ENCODE measurements at regions not wholly inside any gene's neighbourhood (a gene's known extent, or its start where the extent isn't known, plus 50 kb on each side); places are given as distances from the start of the nearest gene placed in this dataset.
"Not testable (repeated sequence)": the region's sequence is repeated elsewhere in the genome, so short reads cannot be mapped to it uniquely, and the experiment has no call there.

- CTCF ChIA-PET = no interaction called here
- H3K4me1 ChIP-seq (ENCODE audit: insufficient read depth, low read length) = no peaks in the 10 kb centered on the region
These were observed 203.1 kb downstream of the ARHGEF9 start for GRCh38 chrX:63581906-63582305.

GRCh38 chrX:63581398-63581797, 203.6 kb downstream of the ARHGEF9 start:
- Histone ChIP-seq H3K4me1 (ENCODE audit: insufficient read depth, low read length) (no peaks in the 10 kb centered on the region), H3K27ac (ENCODE audit: low read depth, low read length) (no peak overlapping the region), H3K9me3 (ENCODE audit: low read length) (no peaks in the 10 kb centered on the region), H3K4me3 (ENCODE audit: low read length) (no peak overlapping the region), H3K27me3 (ENCODE audit: insufficient read depth, low read length, poor library complexity, severe bottlenecking) (no peaks in the 10 kb centered on the region), H3K36me3 (ENCODE audit: insufficient read depth, low read length) (no peaks in the 10 kb centered on the region)
- CTCF ChIA-PET = no interaction called here
- no peaks in the 10 kb centered on the region for H3K9me3 Mint-ChIP-seq
- H3K27ac Mint-ChIP-seq = no peak overlapping the region
- peaks cover 0 to 2% of the 10 kb centered on the region in 2 donors for H3K27me3 Mint-ChIP-seq
- DNase-seq = no peak
- no peaks in the 10 kb centered on the region for H3K36me3 Mint-ChIP-seq
- POLR2A ChIA-PET = no interaction called here
- H3K4me3 Mint-ChIP-seq = no peak overlapping the region
- H3K4me1 Mint-ChIP-seq = peaks cover 0 to 5% (median 4%) of the 10 kb centered on the region in 3 donors

More at GRCh38 chrX:63581906-63582305, 203.1 kb downstream of the ARHGEF9 start:
- POLR2A ChIA-PET = no interaction called here
- no peak for DNase-seq
- H3K27me3 ChIP-seq (ENCODE audit: insufficient read depth, low read length, poor library complexity, severe bottlenecking) = no peaks in the 10 kb centered on the region
- peaks cover 0 to 2% of the 10 kb centered on the region in 2 donors for H3K27me3 Mint-ChIP-seq
- H3K4me3 Mint-ChIP-seq = no peak overlapping the region
- H3K27ac Mint-ChIP-seq = no peak overlapping the region
- H3K4me3 ChIP-seq (ENCODE audit: low read length) = no peak overlapping the region
- H3K9me3 Mint-ChIP-seq = no peaks in the 10 kb centered on the region
- no peaks in the 10 kb centered on the region for H3K36me3 Mint-ChIP-seq
- H3K4me1 Mint-ChIP-seq = peaks cover 0 to 5% (median 4%) of the 10 kb centered on the region in 3 donors
- no peaks in the 10 kb centered on the region for H3K36me3 ChIP-seq (ENCODE audit: insufficient read depth, low read length)
- no peaks in the 10 kb centered on the region for H3K9me3 ChIP-seq (ENCODE audit: low read length)
- H3K27ac ChIP-seq (ENCODE audit: low read depth, low read length) = no peak overlapping the region

- no peaks in the 10 kb centered on the region for H3K9me3 Mint-ChIP-seq
- H3K9me3 ChIP-seq (ENCODE audit: low read length) = no peaks in the 10 kb centered on the region
- H3K4me3 ChIP-seq (ENCODE audit: low read length) = no peak overlapping the region
- no peaks in the 10 kb centered on the region for H3K36me3 ChIP-seq (ENCODE audit: insufficient read depth, low read length)
- no peak overlapping the region for H3K27ac ChIP-seq (ENCODE audit: low read depth, low read length)
- no peak overlapping the region for H3K4me3 Mint-ChIP-seq
- H3K36me3 Mint-ChIP-seq = no peaks in the 10 kb centered on the region
- ChIA-PET POLR2A (no interaction called here), CTCF (no interaction called here)
- H3K4me1 ChIP-seq (ENCODE audit: insufficient read depth, low read length) = no peaks in the 10 kb centered on the region
- peaks cover 0 to 5% (median 4%) of the 10 kb centered on the region in 3 donors for H3K4me1 Mint-ChIP-seq
- DNase-seq = no peak
- no peaks in the 10 kb centered on the region for H3K27me3 ChIP-seq (ENCODE audit: insufficient read depth, low read length, poor library complexity, severe bottlenecking)
- H3K27me3 Mint-ChIP-seq = no peaks in the 10 kb centered on the region
- no peak overlapping the region for H3K27ac Mint-ChIP-seq
These were observed 208.5 kb downstream of the ARHGEF9 start for GRCh38 chrX:63576533-63576932.

GRCh38 chrX:63575700-63576099, 209.3 kb downstream of the ARHGEF9 start:
- H3K4me3 Mint-ChIP-seq; H3K4me1 Mint-ChIP-seq; H3K27me3 Mint-ChIP-seq; POLR2A ChIA-PET; H3K27me3 ChIP-seq (ENCODE audit: insufficient read depth, low read length, poor library complexity, severe bottlenecking); H3K9me3 ChIP-seq (ENCODE audit: low read length); H3K4me1 ChIP-seq (ENCODE audit: insufficient read depth, low read length); H3K36me3 ChIP-seq (ENCODE audit: insufficient read depth, low read length); H3K27ac Mint-ChIP-seq; CTCF ChIA-PET; H3K27ac ChIP-seq (ENCODE audit: low read depth, low read length); H3K9me3 Mint-ChIP-seq; H3K36me3 Mint-ChIP-seq; DNase-seq; H3K4me3 ChIP-seq (ENCODE audit: low read length): not testable (repeated sequence)

GRCh38 chrX:63566856-63567255, 215.7 kb upstream of the SPIN4 start:
- no peaks in the 10 kb centered on the region for H3K36me3 ChIP-seq (ENCODE audit: insufficient read depth, low read length)
- Mint-ChIP-seq H3K4me3 (no peak overlapping the region), H3K27me3 (peaks cover 8 to 13% of the 10 kb centered on the region in 2 donors), H3K4me1 (peaks cover 2 to 7% (median 4%) of the 10 kb centered on the region in 3 donors), H3K9me3 (peaks cover 2 to 10% (median 4%) of the 10 kb centered on the region in 5 donors), H3K36me3 (no peaks in the 10 kb centered on the region), H3K27ac (no peak overlapping the region)
- H3K27ac ChIP-seq (ENCODE audit: low read depth, low read length) = no peak overlapping the region
- H3K9me3 ChIP-seq (ENCODE audit: low read length) = no peaks in the 10 kb centered on the region
- H3K4me3 ChIP-seq (ENCODE audit: low read length) = no peak overlapping the region
- no peak for DNase-seq
- CTCF ChIA-PET = no interaction called here
- H3K4me1 ChIP-seq (ENCODE audit: insufficient read depth, low read length) = peaks cover 6% of the 10 kb centered on the region
- POLR2A ChIA-PET = no interaction called here
- no peaks in the 10 kb centered on the region for H3K27me3 ChIP-seq (ENCODE audit: insufficient read depth, low read length, poor library complexity, severe bottlenecking)

GRCh38 chrX:63561425-63561824, 210.3 kb upstream of the SPIN4 start:
- Mint-ChIP-seq H3K4me1 (peaks cover 21 to 48% (median 34%) of the 10 kb centered on the region in 3 donors), H3K9me3 (peaks cover under 1 to 7% (median 2%) of the 10 kb centered on the region in 5 donors), H3K4me3 (peak overlapping the region; percentile 15 to 99 (median 92)), H3K36me3 (peaks cover 0 to 9% (median 0%) of the 10 kb centered on the region in 3 donors), H3K27me3 (peaks cover under 1 to 6% of the 10 kb centered on the region in 2 donors), H3K27ac (peak overlapping the region in 4 of 8 donors; percentile 57 to 98 (median 74))
- Histone ChIP-seq H3K27me3 (ENCODE audit: insufficient read depth, low read length, poor library complexity, severe bottlenecking) (no peaks in the 10 kb centered on the region), H3K36me3 (ENCODE audit: insufficient read depth, low read length) (no peaks in the 10 kb centered on the region), H3K9me3 (ENCODE audit: low read length) (no peaks in the 10 kb centered on the region), H3K27ac (ENCODE audit: low read depth, low read length) (peak overlapping the region; percentile 56), H3K4me1 (ENCODE audit: insufficient read depth, low read length) (peaks cover 8% of the 10 kb centered on the region), H3K4me3 (ENCODE audit: low read length) (peak overlapping the region; percentile 68)
- DNase-seq = no peak
- POLR2A ChIA-PET = no interaction called here
- CTCF ChIA-PET = no interaction called here

GRCh38 chrX:63560601-63561218, 209.6 kb upstream of the SPIN4 start:
- Histone ChIP-seq H3K4me3 (ENCODE audit: low read length) (peak overlapping the region; percentile 68), H3K27me3 (ENCODE audit: insufficient read depth, low read length, poor library complexity, severe bottlenecking) (no peaks in the 10 kb centered on the region), H3K4me1 (ENCODE audit: insufficient read depth, low read length) (peaks cover 8% of the 10 kb centered on the region), H3K27ac (ENCODE audit: low read depth, low read length) (peak overlapping the region; percentile 56), H3K36me3 (ENCODE audit: insufficient read depth, low read length) (no peaks in the 10 kb centered on the region), H3K9me3 (ENCODE audit: low read length) (no peaks in the 10 kb centered on the region)
- Mint-ChIP-seq H3K4me3 (peak overlapping the region; percentile 92 to 99 (median 94)), H3K9me3 (no peaks in the 10 kb centered on the region), H3K27me3 (peaks cover 0 to 6% of the 10 kb centered on the region in 2 donors), H3K27ac (peak overlapping the region; percentile 81 to 98 (median 90)), H3K36me3 (peaks cover 0 to 9% (median 1%) of the 10 kb centered on the region in 3 donors), H3K4me1 (peaks cover 21 to 51% (median 36%) of the 10 kb centered on the region in 3 donors)
- ChIA-PET POLR2A (no interaction called here), CTCF (no interaction called here)
- DNase-seq = peak; percentile 19 to 64 (median 58)

- CTCF ChIA-PET = no interaction called here
- peaks cover 0 to 6% (median 3%) of the 10 kb centered on the region in 3 donors for H3K4me1 Mint-ChIP-seq
- DNase-seq = no peak
- no peak overlapping the region for H3K4me3 Mint-ChIP-seq
- Histone ChIP-seq H3K27ac (ENCODE audit: low read depth, low read length) (no peak overlapping the region), H3K4me1 (ENCODE audit: insufficient read depth, low read length) (no peaks in the 10 kb centered on the region), H3K36me3 (ENCODE audit: insufficient read depth, low read length) (no peaks in the 10 kb centered on the region), H3K27me3 (ENCODE audit: insufficient read depth, low read length, poor library complexity, severe bottlenecking) (no peaks in the 10 kb centered on the region), H3K4me3 (ENCODE audit: low read length) (no peak overlapping the region), H3K9me3 (ENCODE audit: low read length) (no peaks in the 10 kb centered on the region)
- peaks cover 3 to 19% (median 12%) of the 10 kb centered on the region in 3 donors for H3K36me3 Mint-ChIP-seq
- peaks cover 5 to 32% (median 21%) of the 10 kb centered on the region in 5 donors for H3K9me3 Mint-ChIP-seq
- H3K27ac Mint-ChIP-seq = no peak overlapping the region
- POLR2A ChIA-PET = no interaction called here
- peaks cover 0 to 2% of the 10 kb centered on the region in 2 donors for H3K27me3 Mint-ChIP-seq
These were observed 200.7 kb upstream of the SPIN4 start for GRCh38 chrX:63551856-63552255.

Measured in CD8-positive, alpha-beta memory T cell (primary cell).